Stimulated activated CD4-positive, alpha-beta T cell treated with anti-CD3 and anti-CD28 coated beads, Interleukin-15, amount 100 ng/mL, for 24 hours (primary cell): ENCODE measurements at regions not wholly inside any gene's neighbourhood (a gene's known extent, or its start where the extent isn't known, plus 50 kb on each side); places are given as distances from the start of the nearest gene placed in this dataset.

ENCODE experiments used
- DNase-seq: peaks from one replicate; pipeline ENCODE4 v3.0.0-alpha.2; 2020

DNA sequence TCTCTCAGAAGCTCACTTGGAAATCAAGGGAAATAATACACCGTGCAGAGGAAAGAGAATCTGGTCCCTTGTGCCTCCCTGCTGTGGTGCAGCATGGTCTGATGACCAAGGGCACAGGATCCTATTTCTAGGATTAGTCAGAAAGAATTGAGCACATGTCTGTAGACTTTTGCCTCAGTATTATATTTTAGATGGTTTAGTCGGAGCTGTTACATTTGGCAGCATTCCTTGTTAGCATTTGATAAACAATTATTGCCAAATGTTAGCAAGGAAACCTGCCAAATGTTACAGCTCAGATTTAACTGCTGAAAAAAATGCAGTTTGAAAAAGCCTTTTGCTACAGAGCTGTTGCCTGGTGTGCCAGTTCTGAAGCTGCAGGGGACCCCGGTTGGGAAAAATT, 183.5 kb upstream of the DPYD start:
- DNase-seq = no peak

DNA sequence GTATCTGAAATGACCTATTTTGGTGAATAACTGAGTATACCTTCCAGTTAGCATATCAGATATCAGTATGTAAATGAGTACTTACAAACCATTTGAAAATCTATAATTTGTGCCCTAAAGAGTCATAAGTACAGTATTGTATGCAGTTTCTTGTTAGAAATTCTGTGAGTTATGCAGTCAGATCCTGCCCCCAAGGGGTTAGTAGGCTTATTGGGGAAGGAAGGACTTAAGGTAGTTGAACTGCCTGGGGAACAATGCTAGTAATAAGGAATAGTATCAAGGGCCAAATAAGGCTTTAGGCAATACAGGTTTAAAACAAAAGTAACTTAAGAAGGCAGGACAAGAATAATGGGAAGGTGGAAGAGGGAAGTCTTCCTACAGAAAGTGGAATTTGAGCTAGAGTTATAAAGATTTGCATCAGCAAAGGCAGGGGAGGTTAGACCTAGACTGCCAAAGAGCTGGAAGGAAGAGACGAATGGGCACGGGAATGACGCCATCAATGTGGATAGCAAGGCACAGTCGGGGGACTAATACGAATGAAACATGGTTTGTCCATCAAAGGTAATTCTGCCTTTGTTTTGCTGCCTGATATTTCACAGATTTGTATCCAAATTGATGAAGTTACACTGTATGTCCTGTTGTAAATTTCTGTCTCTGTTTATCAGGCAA, 182.9 kb upstream of the DPYD start:
- DNase-seq = no peak

DNA sequence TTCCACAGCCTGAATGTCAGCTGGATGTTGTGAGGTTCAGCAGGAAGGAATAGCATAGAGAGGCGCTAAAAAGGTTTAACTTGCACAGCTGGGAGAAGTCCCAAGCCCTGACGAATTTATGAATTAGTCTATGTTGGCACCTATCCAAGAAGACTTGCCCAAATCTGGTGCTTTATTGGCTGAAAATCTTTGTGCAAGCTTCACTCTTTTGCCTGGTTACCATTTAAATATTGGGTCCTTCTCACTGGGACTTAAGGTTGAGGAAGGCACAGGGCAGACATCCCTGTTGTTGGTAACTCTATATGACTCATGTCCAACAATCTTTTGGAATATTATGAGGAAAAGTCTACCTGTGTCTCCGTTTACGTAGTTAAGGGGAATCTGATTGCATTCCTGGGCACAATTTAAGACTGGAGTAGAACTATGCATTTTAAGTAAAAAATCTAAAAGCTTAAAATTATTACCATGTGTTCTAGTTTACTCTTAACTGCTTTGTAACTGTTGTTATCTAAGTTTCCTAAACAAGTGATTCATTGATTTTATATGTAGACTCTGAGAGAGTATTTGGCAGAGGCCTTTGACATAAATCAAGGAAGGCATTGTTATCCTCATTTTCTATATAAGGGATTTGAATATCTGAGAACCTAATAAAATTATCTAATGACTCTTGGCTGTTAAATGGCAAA, 181.7 kb upstream of the DPYD start:
- DNase-seq = no peak

DNA sequence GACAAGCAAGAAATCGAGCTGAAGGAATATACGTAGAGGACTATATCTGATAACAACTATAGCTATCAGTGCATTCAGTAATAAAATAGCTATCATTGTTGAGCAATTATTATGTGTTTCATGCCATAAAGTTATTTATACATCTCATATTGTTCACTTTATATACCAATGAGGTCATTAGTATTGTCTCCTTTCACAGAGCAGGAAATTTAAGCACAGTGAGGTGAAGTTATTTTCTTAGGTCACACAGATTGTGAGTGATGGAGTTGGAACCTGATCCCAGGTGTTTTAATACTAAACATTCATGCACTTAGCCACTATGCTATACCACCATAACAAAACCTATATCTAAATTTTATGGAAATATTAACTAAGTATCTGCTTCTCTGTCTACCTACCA, 180.5 kb upstream of the DPYD start:
- no peak for DNase-seq

DNA sequence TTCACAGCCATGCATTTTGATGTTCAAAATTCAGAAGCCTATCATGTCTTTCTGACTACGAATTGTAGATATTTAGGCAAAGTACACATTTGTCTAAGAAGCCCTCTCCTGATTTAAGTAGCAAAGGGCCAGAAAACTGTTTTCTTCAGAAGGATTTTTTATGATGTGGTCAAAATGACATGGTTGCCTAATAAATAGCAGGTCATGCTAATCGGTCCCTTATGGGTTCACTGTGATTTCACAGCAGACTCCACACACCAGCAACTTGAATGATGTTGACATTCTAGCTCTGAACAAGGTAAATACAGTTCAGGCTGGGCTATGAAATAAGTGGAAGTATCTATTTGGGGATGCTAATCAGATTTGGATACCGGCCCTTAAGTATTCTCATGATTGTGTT, 178.7 kb upstream of the DPYD start:
- DNase-seq = no peak

DNA sequence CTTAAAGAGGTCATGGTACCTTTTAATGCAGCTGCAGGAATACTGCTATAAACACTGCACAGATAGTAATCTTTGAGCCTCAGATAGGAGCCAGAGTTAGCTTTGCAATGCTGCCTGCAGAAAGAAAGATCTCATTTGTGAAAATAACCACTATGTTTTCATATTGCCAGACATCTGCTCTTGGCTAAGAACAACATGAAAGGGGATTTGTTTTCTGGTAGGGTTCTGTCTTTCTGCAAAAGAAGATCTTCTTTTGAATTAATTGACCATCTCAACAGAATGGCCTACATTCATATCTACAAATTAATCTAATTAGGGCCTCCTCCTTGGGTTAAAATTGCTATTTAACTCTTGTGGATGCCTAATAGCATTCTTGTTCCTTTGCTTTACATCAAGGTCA, 177.6 kb upstream of the DPYD start:
- no peak for DNase-seq

DNA sequence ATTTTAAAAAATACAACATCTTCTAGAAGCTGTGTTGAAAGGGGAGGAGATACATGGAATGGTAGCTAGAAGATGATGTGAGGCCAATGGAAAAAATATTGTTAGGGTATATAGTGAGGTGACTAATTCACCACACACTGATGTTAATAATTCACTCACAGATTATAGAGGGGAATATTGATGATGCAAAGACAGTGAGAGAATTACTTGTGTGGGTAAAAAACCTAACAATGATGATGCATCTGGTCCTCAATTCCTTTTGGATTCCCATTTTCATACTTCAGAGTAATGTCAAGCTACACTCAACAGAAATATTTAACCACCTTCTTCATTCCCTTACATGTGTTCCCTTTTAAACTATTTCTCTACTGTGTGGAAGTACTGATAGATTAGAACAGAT, 169.5 kb upstream of the DPYD start:
- DNase-seq = no peak

DNA sequence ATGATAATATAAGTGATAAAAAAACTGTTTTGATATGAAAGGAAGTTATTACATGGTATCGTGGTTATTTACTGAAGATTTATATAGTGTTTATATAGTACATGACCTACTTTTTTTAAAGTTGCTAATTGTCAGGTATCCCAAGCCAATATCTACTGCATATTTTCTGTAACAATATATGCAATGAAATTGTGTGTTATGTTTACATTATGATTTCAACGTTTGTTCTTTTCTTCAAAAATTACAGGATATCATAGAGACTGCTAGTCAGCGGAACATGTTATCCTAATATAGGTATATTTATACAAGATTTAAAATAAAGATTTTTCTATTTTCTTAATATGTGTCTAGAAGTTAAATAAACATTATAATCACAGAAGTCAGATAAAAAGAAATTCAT, 167.5 kb upstream of the DPYD start:
- no peak for DNase-seq

DNA sequence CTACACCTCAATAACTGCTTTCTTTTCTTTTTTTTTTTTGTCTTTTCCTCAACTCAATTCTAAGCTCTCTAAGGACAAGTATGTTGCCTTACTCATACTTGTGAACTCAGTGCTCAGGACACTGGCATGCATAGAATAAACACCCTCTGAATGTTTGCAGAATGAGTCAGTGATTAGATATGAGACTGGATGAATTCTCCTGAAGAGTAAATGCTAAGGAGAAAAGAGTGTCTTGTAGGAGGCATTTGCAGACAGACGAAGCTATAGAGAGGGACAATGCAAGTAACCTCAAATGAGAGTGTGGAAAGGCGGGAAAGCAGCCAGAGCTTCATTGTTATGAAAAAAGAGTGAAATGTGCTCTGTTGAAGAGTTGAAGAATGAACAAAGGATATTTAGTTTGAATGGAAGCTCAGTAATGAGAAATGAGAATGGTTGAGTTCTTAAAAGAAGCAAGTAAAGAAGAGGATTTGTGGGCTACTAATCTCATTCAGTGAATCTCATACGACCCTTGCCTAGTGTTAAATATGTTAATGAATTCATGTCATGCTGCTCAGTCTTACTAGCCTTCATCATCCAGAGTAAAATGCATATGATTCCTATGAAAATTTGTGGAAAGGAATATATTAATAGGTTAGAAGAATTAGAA, 166.1 kb upstream of the DPYD start:
- no peak for DNase-seq

DNA sequence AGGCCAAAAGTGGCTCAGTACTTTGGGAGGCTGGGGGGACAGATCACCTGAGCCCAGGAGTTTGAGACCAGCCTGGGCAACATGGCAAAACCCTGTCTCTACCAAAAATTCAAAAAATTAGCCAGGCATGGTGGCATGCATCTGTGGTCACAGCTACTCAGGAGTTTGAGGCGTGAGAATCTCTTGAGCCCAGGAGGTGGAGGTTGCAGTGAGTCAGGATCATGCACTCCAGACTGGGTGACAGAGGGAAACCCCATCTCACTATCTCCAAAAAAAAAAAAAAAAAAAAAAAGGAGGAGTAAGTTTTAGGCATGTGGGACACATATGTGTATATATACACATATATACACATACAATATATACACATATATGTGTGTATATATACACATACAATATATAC, 165.3 kb upstream of the DPYD start:
- DNase-seq = no peak

DNA sequence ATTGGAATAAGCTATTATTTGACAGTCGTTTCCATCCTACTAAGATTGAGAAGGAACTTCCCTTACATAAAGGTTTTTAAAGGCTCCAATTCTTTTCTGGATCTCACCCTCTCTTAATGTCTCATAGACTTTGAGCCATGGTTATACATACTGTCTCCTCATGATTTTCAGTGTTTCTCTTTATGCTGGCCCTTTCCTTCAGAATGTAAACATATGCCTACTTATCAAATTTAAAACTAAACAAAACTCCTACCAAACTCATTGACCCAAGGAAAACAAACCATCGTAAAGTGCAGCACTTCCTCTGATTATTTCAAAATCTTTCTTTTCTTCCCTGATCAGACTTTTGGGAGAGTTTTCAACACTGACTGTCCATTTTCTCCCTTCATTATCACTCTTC, 163.4 kb upstream of the DPYD start:
- no peak for DNase-seq

DNA sequence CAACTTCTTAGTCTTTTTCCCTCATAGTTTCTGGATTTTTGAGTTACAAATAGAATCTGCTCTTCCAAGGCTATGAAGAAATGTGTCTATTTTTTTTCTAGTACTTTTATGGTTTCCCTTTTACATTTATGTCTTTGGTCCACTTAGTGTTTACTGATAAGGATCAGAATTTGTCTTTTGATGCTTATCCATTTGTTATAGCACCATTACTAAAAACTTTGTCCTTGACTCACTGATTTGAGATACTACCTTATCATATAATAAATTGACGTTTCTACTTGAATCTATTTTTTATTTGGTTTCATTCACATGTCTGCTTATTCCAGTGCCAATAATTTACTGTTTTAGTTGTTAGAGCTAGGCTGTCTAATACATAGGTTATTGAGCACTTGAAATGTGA, 161.1 kb upstream of the DPYD start:
- DNase-seq = no peak

DNA sequence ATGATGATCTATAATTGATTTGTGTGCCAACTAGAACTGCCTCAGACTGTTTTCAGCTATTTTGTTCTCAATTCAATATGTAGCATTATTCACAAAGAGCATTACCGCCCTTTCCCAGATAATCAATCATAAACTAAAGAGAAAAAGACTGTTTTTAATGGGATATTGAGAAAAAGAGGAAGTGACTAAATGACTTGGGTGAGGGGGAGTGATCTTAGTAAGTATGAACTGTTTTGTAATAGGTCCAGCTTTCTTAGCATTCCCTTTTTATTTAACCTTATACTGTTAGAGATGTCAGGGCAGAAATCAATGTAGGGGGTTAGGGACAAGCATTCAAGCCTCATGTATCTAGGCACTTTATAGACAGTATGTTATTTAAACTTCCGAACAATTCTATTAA, 157.8 kb upstream of the DPYD start:
- no peak for DNase-seq

DNA sequence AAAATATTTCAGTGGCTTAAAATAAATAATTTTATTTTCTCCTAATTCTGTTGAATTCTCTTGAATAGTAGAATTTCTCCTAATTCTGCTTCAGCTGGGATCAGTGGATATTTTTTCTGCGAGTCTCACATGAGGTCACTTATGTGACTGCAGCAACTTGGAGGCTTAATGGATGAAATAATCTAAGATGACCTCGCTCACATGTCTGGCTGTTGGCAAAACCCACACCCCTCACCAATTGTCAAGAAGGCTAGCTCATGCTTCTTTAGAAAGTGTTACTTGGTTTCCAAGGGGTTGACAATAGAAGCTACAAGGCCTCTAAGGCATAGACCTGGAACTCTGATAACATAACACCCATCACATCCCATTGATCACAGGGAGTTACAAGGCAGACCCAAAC, 156.9 kb upstream of the DPYD start:
- no peak for DNase-seq

DNA sequence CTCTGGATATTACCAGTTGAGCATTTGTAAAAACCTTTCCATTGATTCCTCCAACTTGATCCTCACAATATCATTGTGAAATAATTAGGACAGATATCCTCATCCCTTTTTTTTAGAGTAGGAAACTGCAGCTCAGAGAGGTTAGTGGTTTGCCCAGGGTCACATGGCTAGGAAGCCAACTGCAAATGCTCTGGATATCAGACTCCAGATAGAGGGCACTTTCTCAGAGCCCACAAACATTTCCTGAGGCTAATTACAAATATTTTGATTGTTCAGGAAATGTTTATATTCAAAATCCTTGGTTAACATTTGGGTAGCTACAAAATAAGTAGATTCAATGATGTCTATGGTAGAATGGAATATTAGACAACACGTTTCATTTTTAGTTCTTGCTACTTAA, 154.8 kb upstream of the DPYD start:
- no peak for DNase-seq

DNA sequence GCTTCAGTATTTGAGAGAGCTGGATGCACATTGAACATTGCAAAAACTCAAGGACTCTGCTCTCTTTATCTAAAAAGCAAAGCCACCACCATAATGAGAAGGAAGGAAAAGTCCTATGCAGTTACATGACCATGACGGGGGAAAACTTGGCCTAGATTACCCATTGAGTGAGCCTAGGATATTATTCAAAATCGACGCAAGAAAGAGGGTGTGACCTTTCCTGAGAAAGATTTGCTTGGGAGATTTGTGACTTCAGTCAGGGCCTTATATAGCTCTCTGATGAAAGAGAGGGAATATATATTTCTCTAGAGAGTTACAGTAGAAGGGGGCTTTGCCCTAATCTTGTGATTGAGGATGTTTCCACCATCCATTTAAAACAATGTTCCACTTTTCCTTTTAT, 153.0 kb upstream of the DPYD start:
- no peak for DNase-seq

DNA sequence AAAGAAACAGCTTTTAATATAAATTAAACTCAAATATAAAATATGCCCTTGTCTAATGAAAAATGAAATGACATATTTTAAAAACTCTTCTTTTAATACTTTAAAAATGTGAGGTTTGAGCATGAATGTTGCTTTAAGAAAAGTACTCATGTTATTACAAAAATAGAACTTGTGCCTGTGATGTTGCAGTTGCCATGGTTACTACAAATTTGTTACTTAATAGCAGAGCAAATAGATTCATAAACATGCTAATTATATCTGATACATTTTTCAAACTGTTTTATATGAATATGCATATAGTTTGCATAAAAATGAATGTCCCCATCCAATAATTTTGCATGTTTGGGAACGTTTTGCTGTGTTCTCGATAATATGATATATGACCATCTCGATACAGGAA, 152.3 kb upstream of the DPYD start:
- no peak for DNase-seq

DNA sequence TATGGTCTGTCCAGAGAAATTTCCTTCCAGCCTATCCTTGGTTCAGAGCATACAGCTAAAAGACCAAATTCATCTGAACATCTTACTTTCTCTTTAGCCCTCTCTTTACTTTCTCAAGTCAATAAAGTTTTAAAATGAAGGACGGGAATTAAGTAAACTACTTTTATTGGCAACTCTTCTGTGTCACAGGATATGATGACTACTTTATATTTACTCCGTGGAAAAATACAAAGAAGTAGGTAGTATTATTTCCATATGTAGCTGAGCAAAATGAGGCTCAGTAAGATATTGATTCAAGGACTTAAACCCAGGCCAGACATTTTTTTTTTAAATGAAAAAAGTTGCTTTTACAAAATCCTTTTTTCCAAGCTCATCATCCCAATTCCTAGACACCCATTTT, 151.2 kb upstream of the DPYD start:
- no peak for DNase-seq

DNA sequence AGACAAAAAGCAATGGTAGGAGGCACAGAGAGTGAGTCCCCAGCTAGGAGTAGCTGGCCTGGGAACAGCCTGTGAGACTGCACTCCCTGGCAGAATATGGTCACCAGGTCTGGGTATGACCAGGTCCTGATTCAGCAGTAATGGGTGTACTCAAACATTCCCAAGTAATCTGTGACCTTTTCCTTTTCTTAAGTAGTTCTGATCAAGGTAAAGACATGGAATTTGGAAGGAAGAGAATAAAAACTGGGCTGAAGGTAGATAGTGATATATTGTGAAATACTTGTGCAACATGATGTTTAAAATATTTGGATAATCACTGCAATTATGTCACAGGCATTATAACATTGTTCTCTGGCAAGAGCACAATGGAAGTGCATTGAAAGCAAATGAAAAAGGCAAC, 147.2 kb upstream of the DPYD start:
- DNase-seq = no peak

DNA sequence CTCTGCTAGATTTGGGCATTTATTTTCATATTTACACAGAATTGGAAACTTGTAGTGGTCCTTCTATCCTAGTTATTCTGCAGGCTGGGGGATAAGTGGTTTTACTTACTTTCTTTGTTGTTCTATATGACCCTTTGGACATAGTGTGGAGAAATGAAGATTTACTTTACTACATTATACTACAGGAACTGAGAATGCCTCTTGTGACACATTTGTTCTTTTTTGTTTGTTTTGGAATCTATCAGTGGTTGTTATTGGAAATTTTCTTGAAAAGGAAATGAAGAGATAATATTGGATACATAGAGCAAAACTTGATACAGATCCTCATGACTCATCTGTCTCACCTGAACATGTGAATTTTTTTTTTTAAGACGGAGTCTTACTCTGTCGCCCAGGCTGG, 146.1 kb upstream of the DPYD start:
- no peak for DNase-seq

DNA sequence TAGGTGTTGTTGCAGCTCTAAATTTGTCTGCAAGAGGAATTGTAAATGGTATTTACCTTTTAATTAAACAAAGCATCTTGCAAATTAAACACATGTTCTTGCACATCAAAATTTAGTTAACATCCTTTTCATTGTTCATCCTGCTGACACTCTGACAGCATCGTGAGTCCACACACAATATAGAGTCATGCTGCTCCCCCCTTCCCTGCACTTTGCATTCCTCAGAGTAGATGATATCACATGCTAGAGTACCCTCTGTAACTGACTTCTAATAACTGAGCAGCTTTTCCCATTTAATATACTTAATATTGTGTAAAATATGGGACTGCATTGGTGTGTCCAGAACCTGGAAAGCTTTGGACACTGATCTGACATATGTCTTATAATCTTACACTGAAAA, 138.8 kb upstream of the DPYD start:
- DNase-seq = no peak

DNA sequence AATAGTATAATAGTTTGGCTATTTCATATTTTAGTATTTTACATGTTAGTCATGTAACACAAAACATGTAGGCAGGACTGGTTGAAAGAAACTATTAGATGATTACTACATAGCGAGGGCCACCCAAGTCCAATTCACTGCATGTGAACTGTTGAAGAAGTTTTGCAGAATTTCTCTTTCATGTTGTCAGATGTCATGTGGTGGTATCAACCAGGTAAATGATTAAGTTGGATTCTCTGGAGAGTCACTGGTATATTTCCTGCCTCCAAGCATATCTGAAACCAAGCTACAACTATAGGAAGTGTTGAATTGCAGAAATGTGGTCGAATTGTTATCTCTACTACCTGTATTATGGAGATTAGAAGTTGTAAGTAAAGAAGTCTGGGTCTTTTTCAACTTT, 137.8 kb upstream of the DPYD start:
- no peak for DNase-seq

DNA sequence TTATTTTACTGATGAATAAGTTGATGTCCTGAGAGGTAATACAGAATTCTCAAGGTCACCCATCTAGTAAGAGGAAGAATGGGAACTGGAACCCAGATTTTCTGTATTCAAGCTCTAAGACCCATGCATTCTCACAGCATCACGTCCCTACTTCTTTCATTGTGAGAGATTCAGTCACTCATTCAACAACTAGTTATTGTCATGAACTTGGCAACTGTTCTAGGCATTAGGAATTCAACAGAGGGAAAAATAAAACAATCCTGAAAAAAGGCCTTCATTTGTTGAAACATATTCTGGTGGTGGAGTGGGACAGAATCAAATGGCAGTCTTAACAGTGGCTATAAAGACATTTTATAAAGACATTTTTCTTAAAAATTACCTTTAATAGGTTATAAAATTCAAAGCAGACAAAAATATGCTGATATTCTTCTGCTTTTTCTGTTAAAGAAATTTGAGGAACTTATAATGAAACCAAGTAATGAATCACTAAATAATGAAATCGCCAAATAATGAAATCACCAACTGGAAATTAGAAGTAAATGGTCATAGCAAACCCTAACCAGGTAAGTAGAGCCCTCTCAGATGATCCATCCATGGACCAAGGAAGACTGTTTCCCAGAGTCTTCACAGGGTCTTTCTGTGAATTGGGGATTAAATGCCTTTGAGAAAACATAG, 136.5 kb upstream of the DPYD start:
- no peak for DNase-seq

DNA sequence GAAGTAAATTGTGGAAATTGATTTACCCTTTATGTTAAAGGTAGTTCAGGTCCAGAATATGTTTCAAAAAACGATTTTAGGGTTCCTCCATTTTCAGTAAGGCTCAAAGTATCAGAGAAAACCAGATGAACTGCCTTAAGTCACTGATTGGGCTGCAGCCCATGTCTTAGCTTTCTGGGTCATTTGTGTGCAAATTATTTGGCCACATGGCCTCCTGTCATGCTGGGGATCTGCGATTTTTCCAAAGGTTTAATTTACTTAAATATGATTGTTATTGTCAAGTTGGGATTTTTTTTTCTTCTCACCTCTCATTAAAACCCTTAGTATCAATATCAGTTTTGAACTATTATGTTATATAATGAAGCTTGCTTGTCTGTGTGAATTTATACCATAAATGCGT, 135.9 kb upstream of the DPYD start:
- no peak for DNase-seq
